ENCODE measurements at regions not wholly inside any gene's neighbourhood (a gene's known extent, or its start where the extent isn't known, plus 50 kb on each side); places are given as distances from the start of the nearest gene placed in this dataset.
"Not testable (repeated sequence)": the region's sequence is repeated elsewhere in the genome, so short reads cannot be mapped to it uniquely, and the experiment has no call there.

DNA sequence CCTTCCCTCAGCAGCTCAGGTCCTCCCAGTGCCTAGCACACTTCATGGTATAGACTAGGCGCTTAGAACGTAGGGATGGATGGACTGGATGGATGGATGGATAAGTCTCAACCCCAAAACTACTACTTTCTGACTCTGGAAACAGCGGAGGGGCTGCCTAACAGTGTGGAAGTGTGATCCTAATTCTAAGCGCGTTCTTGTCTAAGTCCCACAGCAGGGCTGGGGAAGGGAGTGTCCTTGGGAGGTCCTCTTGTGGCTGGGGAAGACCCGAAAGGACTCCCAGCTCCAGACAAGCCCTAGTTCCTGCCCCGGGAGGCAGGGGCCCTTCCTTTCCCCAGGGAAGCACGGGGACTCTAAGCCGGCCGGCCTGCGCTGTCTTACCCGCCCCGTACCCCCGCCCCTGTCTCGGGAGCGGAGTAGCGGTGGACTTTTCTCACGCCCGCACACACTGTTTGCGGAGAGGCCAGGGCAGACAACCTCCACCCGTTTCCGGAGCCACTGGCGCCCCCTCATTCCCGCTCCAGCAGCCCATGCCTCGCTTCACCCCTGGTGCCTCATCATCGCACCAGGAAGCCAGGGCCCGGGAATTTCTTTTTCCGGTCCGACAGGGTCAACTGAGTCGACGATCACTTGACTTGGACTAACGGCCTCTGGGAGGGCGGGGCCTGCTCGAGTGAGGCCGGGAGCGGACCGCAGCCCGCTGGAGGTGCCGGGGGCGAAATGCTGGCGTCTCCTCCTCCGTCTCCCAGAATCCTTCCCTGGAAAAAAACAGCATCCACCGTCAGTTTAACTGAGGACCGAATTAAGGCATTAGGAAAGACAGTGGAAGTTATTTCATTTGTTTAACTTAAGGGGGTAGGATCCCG lies 133.3 kb downstream of the TBC1D2B start:
- Mint-ChIP-seq H3K4me1 (ENCODE audit: low read depth) (peaks cover 9% of the 10 kb centered on the region), H3K4me3 (peak overlapping the region; percentile 76), H3K9me3 (no peaks in the 10 kb centered on the region), H3K36me3 (ENCODE audit: insufficient read depth) (no peaks in the 10 kb centered on the region), H3K27me3 (ENCODE audit: low read depth) (no peaks in the 10 kb centered on the region)
- DNase-seq (peak; percentile 9), ATAC-seq (peak; percentile 65 to 69)

DNA sequence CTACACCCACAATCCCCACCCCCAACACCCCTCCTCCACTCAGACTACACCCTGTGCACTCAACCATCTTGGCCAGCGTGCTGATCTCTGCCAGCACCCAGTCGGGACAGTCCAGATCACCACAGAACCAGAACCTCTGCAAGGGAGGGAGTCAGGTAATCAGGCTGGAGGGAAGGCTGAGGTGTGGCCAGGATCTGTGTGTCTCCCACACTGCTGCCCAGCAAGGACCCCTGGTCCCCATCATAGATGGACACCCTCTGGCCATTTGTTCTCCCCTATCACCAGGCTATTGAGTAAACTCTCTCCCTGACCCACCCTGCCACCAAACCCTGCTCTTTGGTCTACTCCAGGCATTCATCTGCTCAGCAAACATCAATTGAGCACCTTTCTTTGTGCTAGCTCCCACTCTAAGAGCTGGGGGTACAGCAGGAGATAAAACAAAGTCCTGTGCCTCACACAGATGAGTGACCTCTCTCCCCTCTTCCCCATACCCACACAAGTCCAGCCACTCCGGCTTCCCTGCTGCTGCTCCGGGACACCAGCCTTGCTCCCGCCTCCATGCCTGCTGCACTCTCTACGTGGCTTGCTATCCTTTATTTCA lies 134.8 kb downstream of the TBC1D2B start:
- H3K36me3 Mint-ChIP-seq (ENCODE audit: insufficient read depth) = no peaks in the 10 kb centered on the region
- H3K27me3 Mint-ChIP-seq (ENCODE audit: low read depth) = no peaks in the 10 kb centered on the region
- ATAC-seq (no peak), DNase-seq (no peak)
- H3K4me1 Mint-ChIP-seq (ENCODE audit: low read depth) = peaks cover 9% of the 10 kb centered on the region
- H3K9me3 Mint-ChIP-seq = no peaks in the 10 kb centered on the region
- no peak overlapping the region for H3K4me3 Mint-ChIP-seq

GRCh38 chr15:77941090-77941827 lies 136.3 kb downstream of the TBC1D2B start:
- not testable (repeated sequence) for H3K36me3 Mint-ChIP-seq (ENCODE audit: insufficient read depth); H3K9me3 Mint-ChIP-seq; H3K4me3 Mint-ChIP-seq; ATAC-seq; H3K27me3 Mint-ChIP-seq (ENCODE audit: low read depth); DNase-seq; H3K4me1 Mint-ChIP-seq (ENCODE audit: low read depth)

DNA sequence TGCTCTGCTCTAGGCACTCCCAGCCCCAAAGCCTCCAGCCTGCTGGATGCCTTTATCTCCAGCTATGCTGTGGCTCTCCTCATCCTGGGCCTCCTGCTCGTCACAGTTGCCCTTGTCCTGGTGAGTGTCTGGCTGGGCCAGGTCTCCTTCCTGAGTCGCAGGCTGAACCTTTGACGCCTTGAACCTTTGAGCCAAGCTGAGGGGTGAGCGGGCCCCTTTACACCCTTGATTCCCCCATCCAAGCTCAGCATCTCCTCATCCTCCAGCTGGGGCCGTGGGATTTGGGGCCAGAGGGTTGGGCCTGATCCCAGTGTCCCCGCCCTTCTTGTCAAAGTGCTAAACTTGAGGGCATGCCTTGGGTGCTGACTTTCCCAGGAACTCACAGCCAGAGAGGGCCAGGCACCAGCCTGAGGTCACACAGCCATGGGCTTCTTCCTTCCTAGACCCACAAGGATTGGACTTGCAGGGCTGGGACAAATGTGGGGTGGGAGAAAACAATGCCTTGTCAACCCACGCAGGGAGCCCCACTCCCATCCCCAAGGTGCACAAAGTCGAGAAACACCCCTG lies 137.0 kb downstream of the TBC1D2B start:
- ATAC-seq (no peak), DNase-seq (no peak)
- H3K36me3 Mint-ChIP-seq (ENCODE audit: insufficient read depth) = no peaks in the 10 kb centered on the region
- no peak overlapping the region for H3K4me3 Mint-ChIP-seq
- H3K9me3 Mint-ChIP-seq = no peaks in the 10 kb centered on the region
- H3K27me3 Mint-ChIP-seq (ENCODE audit: low read depth) = no peaks in the 10 kb centered on the region
- peaks cover 9% of the 10 kb centered on the region for H3K4me1 Mint-ChIP-seq (ENCODE audit: low read depth)

DNA sequence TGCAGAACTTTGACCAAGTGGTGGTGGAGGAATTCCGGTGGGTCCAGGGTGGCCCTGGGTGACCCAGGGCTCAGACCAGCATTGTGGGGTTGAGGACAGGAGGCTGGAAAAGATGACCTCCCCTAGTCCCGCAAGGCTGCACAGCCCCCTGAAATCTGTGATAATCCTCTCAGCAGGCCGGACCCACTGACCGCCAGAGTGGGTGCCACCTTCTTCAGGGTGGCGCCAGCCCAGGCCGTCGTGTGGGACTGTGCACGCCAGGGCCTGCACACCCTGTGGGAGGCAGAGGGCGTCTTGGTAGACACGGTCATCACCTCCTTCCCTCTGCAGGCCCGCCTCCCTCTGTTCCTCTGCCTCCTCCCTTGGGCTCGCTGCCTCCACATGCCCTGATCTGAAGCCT lies 137.7 kb downstream of the TBC1D2B start:
- H3K9me3 Mint-ChIP-seq = no peaks in the 10 kb centered on the region
- DNase-seq (no peak), ATAC-seq (no peak)
- no peaks in the 10 kb centered on the region for H3K27me3 Mint-ChIP-seq (ENCODE audit: low read depth)
- peaks cover 6% of the 10 kb centered on the region for H3K4me1 Mint-ChIP-seq (ENCODE audit: low read depth)
- no peaks in the 10 kb centered on the region for H3K36me3 Mint-ChIP-seq (ENCODE audit: insufficient read depth)
- no peak overlapping the region for H3K4me3 Mint-ChIP-seq

DNA sequence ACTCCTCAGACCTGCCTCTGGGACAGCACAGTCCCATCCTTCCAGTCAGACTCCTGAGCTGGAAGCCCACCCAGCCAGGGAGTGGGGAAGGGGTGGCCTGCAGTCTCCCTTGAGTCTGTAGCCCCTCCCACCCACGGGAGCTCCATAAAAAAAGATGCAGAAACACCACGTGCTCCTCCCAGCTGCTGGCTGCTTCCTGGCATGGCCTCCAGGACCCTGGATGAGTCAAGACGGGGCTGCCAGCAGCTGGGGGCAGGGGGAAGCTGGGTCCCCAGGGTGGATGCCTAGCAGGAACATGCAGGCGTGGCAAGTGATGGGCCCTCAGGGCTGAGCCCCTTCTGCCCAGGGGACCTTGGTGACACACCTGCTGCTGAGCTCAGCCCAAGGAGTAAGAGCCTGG lies 138.5 kb downstream of the TBC1D2B start:
- H3K4me3 Mint-ChIP-seq; H3K9me3 Mint-ChIP-seq; H3K4me1 Mint-ChIP-seq (ENCODE audit: low read depth); DNase-seq; ATAC-seq; H3K27me3 Mint-ChIP-seq (ENCODE audit: low read depth); H3K36me3 Mint-ChIP-seq (ENCODE audit: insufficient read depth): not testable (repeated sequence)

- DNase-seq; H3K27me3 Mint-ChIP-seq (ENCODE audit: low read depth); H3K4me1 Mint-ChIP-seq (ENCODE audit: low read depth); ATAC-seq; H3K9me3 Mint-ChIP-seq; H3K36me3 Mint-ChIP-seq (ENCODE audit: insufficient read depth); H3K4me3 Mint-ChIP-seq: not testable (repeated sequence)
Observed at GRCh38 chr15:77938546-77938945, 139.0 kb downstream of the TBC1D2B start.

DNA sequence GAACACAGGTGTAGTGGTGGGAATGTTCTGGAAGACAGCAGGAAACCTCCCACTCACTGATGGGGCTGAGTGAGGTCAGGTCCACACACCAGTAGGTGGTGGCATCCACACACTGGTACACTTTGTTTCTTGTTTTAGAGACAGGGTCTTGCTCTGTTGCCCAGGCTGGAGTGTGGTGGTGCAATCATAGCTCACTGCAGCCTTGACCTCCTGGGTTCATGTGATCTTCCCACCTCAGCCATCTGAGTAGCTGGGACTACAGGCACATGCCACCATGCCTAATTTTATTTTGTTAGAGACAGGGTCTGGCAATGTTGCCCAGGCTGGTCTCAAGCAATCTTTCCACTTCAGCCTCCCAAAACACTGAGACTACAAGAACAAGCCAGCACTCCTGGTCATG lies 140.9 kb downstream of the TBC1D2B start:
- H3K4me3 Mint-ChIP-seq; ATAC-seq; H3K36me3 Mint-ChIP-seq (ENCODE audit: insufficient read depth); H3K4me1 Mint-ChIP-seq (ENCODE audit: low read depth); H3K27me3 Mint-ChIP-seq (ENCODE audit: low read depth); DNase-seq; H3K9me3 Mint-ChIP-seq: not testable (repeated sequence)

- not testable (repeated sequence) for H3K4me1 Mint-ChIP-seq (ENCODE audit: low read depth); H3K9me3 Mint-ChIP-seq; H3K27me3 Mint-ChIP-seq (ENCODE audit: low read depth); ATAC-seq; H3K36me3 Mint-ChIP-seq (ENCODE audit: insufficient read depth); DNase-seq; H3K4me3 Mint-ChIP-seq
Observed at GRCh38 chr15:77934516-77934915, 143.0 kb downstream of the TBC1D2B start.

GRCh38 chr15:77930907-77931306 lies 146.6 kb downstream of the TBC1D2B start:
- H3K9me3 Mint-ChIP-seq; H3K27me3 Mint-ChIP-seq (ENCODE audit: low read depth); DNase-seq; H3K4me1 Mint-ChIP-seq (ENCODE audit: low read depth); ATAC-seq; H3K4me3 Mint-ChIP-seq; H3K36me3 Mint-ChIP-seq (ENCODE audit: insufficient read depth): not testable (repeated sequence)

- not testable (repeated sequence) for H3K36me3 Mint-ChIP-seq (ENCODE audit: insufficient read depth); H3K9me3 Mint-ChIP-seq; H3K4me3 Mint-ChIP-seq; ATAC-seq; DNase-seq; H3K4me1 Mint-ChIP-seq (ENCODE audit: low read depth); H3K27me3 Mint-ChIP-seq (ENCODE audit: low read depth)
Observed at GRCh38 chr15:77930490-77930889, 147.0 kb downstream of the TBC1D2B start.

DNA sequence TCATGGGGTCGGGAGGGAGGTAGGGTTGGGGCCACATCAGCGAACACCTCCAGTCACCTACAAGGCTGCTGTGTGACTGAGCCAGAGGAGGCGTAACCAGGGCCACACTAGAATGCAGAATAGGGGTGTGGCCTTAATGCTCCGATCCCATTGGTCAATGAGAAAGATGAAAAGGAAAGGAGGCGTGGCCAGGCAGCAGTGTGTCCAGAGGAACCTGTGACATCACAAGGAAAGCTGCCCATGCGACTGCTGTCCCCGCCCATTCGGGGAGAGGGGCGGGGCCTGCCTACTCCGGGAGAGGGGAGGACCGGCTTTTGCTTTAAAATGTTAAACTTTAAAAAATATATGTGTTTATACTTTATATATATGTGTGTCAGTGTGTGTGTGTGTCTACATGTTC lies 150.7 kb downstream of the TBC1D2B start:
- not testable (repeated sequence) for H3K4me1 Mint-ChIP-seq (ENCODE audit: low read depth); H3K27me3 Mint-ChIP-seq (ENCODE audit: low read depth); DNase-seq; H3K36me3 Mint-ChIP-seq (ENCODE audit: insufficient read depth); H3K4me3 Mint-ChIP-seq; ATAC-seq; H3K9me3 Mint-ChIP-seq

GRCh38 chr15:77926296-77926695 lies 151.2 kb downstream of the TBC1D2B start:
- not testable (repeated sequence) for ATAC-seq; H3K9me3 Mint-ChIP-seq; DNase-seq; H3K36me3 Mint-ChIP-seq (ENCODE audit: insufficient read depth); H3K4me1 Mint-ChIP-seq (ENCODE audit: low read depth); H3K27me3 Mint-ChIP-seq (ENCODE audit: low read depth); H3K4me3 Mint-ChIP-seq

GRCh38 chr15:77925101-77925500 lies 152.4 kb downstream of the TBC1D2B start:
- H3K9me3 Mint-ChIP-seq; DNase-seq; ATAC-seq; H3K4me1 Mint-ChIP-seq (ENCODE audit: low read depth); H3K4me3 Mint-ChIP-seq; H3K36me3 Mint-ChIP-seq (ENCODE audit: insufficient read depth): not testable (repeated sequence)
- H3K27me3 Mint-ChIP-seq (ENCODE audit: low read depth) = peaks cover 11% of the 10 kb centered on the region
